Forelimb muscle (tissue), 1 donor: ENCODE measurements at regions not wholly inside any gene's neighbourhood (a gene's known extent, or its start where the extent isn't known, plus 50 kb on each side); places are given as distances from the start of the nearest gene placed in this dataset.

Source experiments
- DNase-seq: peaks from one replicate; pipeline ENCODE4 v3.0.0-alpha.2; 2013; ENCODE audit warnings: low read depth

DNA sequence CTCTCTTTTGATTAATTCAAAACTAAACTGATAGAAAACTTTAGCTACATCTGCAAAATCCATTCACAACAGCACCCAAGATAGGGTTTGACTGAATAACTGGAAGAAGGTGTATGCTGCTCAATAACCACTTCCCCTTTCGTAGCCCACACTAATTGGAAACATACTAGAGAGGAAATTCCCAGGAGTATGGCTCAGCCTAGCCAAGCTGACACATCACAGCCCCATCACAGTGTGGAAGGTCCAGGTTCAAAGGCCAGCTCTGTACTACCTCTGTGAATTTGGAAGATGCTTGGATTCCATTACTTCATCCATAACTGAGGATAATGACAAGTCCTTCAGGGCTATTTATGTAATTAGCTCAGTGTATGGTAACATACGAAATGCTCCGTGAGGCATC lies 185.4 kb downstream of the FBXO15 start:
- DNase-seq: no peak

DNA sequence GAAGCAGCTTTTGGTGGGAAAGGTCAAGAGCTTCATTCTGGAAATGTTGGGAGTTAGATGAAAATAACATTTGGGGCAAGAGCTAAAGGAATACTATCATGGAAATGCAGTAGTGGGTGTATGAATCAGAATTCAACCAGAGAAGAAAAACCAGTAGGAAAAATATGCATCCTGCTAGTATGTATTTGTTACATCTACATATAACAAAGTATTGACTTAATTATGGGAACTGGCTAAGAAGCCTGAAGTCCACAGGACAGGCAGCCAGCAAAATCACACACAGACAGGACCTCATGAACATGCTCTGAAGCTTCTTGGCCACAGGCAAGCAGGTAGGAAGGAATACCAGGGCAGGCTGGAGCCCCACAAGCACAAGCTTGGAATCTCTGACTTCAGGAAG lies 185.8 kb downstream of the FBXO15 start:
- no peak for DNase-seq

DNA sequence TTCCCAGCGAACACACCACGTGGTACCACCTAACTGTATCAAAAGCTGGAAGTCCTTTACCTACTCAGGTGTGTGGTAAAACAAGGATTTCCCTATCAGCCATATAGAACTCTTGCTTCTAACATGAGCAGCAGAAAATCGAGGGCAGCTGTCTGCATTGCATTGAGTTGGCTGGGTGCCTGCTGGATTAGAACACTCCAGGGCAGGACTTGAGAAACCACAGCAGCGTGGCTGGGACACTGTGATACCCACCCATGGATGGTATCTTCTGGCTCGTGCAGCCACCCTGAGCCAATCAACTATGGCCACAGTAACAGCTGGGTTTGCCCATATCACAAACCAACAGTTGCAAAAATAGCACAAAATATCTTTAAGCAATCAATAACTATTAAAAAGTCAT lies 188.3 kb downstream of the FBXO15 start:
- no peak for DNase-seq

DNA sequence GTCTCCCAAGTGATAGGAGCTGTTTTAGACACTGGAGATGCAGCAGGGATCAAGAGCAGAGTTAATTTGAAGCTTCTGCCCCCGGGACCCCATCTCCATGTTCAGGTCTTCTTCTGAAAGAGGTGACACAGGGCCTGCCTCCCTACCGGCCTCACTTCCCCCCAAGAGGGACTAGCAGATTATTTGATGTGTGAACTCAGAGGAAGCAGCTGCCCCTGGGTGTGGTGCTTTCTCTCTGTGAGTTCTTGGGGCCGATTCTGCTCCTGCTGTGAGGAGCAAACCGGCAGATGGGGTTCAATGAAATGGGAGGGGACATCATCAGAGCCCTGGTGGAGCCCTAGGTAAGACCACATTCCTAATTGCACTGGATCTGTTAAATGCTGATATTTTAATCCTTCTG lies 193.4 kb downstream of the FBXO15 start:
- DNase-seq: no peak

DNA sequence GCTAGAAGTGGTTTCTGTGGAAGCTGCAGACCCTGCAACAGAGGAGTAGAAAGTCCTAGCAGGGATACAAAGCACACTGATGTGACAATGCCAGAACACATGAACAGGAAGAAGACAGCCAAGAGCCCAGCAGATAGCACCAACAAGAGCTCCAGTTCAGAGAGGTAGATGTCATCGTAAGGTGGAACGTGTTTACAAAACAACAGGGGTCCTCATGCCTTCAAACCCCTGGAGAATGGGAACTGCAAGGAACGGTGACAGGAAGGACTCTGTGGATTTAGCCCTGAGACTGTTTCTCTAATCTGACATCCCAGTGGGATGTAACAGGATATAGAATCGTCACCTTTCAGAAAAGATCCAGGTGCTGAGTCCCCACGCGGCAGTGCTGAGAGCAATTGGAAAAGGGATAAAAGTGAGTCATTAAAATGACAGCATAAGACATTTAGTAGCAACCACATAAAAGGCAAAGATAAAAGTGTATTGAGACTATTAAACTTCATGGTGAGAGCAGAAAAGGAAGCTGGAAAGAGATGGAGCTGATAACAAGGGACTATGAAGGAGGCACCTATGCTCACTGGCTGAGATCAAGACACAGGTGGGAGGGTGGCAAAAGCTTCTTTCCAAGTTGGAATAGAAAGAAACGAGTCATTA lies 195.2 kb downstream of the FBXO15 start:
- no peak for DNase-seq

DNA sequence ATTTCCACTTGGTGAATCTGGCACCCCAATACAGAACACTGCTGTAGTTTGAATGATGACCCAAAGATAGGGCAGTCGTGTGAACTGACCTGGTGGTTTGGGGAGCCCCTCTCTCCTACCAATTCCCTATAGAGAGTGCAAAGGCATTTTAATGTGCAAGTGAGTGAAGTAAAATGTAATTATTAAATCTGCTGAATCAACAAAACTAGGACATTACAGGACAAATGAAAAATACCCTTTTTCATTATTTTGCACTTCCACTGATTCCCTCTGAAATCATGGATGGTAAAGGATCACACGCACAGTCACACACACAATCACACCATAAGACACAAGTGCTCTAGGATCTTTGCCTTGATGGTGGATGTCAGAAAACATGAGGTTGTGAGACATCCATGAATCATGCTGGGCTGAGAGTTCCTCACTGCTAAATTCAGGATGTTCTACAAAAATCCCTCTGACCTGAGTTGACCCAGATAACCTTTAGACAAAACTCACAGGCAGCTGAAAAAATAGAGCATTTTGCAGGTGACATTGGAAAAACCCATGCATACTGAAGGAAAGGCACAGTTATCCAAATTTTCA lies 197.4 kb downstream of the FBXO15 start:
- DNase-seq: no peak

DNA sequence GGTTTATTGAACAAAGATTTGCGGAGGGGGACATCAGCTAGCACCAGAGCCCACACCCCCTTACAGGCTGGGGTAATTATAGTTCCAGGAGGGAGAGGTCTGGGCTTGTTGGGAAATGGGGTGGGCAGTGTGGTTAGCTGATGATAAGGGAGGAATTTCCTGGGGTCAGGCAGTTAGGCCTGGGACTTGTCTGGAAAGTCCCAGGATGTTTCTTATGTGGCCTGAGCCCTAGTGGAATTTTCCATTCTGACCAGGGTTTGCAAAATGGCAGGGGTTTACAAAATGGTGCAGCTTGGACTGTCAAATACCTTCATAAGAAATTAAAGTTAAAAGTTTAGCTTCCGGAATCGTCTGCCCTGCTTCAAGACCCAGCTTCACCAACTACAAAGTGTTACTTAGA lies 199.1 kb downstream of the FBXO15 start:
- DNase-seq: no peak

DNA sequence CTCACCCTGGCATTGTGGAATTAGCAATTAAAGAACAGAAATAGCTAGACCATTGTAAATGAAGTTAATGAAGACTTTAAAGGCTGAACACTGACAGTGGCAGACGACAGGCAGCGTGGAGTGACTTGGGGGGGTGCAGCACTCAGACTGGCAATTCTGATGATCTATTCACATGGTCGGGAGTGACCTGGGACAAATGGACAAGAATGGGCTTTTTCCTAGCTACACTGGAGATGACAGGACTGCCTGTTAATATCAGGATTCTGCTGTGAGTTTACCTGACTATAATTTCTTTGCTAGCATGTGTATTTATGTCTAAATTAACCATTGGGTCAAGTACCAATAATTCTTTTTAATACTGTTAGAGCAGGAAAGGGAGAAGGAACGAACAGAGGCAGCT lies 199.6 kb downstream of the FBXO15 start:
- no peak for DNase-seq

DNA sequence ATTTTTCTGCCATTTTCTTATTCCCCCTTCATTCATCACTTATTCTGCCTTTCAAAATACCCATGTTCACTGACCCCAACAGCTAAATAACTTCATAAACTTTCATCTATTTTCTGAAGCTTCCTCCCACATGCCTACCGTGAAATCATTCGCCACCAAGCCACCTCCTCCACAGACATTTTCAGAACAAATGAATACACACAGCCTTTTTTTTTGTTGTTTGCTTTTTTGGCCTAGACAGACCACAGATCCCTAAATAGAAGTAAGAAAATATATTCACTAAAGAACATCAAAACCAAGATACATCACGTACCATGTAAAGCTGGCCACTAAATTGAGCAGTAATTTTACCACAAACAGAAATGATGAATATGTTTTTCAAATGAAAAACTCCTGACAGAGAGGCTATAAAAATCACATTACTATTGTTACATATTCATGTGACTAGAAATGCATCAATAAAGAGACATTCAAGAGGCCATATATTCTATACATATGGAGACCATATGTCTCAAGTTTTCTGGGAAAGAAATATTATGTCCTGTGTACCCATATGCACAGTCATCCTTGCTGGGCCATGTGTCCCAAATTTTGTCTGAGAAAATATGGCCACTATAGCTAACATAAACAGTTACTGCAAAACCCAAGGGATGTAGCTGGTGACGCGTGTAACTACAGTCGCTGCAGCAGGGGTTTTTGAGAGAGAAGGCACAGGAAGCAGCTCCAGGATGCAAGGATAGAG lies 200.3 kb downstream of the FBXO15 start:
- DNase-seq: no peak

DNA sequence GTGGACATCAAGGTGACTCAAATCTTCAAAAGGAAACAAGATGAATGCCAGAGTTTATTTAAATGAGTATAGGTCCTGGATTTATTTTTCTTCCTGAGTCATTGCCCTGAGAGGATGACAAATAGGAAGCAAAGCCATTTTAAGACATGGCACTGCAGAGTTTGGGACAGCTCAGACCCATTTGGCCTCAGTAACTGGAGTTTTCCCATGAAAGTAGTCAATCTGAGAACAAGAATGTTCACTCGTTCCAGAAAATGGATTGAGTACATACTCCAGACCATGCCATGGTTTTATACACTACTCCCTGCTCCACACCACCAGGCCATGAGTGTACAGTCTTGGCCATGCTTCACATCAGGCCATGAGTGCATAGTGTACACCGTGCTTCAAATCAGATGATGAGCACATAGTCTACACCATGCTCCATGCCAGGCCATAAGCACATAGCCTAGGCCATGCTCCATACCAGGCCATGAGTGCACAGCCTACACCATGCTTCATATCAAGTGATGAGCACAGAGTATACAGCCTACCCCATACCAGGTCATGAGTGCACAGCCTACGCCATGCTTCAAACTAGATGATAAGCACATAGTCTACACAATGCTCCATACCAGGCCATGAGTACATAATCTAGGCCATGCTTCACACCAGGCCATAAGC lies 202.4 kb downstream of the FBXO15 start:
- DNase-seq: no peak

DNA sequence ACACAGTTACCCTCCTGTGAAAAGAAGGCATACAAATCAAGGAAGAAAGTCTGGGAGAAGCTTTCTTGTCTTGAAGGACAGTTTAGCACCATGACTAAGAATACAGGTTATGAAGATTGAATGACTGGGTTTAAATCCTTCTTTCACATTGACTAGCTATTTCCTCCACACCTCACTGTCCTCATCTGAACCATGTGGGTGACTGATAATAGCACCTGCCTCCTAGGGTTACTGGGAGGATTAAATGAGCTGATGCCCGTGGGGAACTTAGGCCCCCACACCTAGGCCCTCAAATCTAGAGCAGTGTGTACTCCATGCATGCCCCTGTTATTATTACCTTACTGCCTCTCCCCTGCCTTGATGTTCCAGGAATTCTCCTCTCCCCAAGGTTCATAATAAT lies 202.9 kb downstream of the FBXO15 start:
- no peak for DNase-seq

DNA sequence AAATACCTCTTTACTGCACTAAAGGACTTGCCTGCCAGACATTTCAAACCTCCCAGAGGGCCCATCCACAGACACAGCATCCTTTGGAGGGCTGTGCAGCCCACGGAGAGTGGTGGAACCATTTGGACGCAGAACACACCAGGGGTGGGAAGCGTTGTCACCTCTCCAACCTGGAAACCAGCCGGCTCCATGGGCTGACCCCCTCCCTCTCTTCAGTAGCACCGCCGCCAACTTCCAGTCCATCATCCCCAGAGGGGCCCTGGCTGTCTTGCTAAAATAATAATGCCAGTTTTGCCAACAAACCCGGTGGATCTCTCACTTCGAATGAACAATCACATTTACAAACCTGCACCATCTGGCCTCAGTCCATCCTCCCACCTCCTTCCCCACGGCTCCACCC lies 203.9 kb downstream of the FBXO15 start:
- no peak for DNase-seq

DNA sequence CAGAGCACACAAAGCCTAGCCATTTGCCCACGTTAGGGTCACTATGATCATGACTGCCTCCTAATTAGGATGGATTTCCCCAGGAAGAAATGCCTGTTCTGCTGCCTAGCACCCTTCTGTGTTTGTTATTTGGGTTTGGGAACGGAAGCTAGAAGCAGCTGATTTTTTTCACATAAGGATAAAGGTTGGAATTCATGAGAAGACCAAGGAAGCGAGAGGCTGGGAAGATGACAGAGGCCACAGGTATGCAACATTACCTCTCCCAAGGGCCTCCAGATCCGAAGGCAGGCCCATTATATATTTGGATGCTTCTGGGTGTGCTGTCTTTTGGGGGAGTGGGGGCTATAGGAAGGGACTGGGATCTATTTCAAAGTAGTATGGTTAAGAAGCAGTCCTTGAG lies 204.7 kb downstream of the FBXO15 start:
- no peak for DNase-seq

DNA sequence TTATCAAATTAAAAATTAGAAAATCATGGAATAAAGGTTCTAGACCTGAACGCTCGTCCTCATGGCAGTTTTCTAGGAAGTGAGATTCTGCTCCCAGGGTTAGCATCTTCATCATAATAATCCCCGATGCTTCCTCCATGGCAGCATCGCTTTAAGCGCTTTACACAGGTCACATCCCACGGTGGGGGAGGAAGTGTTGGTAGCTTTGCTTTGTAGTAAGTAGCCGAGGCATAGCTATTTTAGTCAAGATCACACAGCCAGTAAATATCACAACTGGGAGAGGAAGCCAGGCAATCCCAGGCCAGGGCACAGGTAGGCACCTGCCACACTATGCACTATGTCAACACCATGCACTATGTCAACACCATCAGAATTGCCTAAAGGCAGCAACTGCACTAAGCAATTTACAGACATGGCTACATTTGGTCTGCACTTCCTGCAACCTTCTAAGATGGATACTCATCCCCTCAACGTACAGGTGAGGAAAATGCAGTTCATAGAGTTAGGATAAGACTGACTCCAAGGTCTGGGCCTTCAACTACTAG lies 205.5 kb downstream of the FBXO15 start:
- DNase-seq: no peak

DNA sequence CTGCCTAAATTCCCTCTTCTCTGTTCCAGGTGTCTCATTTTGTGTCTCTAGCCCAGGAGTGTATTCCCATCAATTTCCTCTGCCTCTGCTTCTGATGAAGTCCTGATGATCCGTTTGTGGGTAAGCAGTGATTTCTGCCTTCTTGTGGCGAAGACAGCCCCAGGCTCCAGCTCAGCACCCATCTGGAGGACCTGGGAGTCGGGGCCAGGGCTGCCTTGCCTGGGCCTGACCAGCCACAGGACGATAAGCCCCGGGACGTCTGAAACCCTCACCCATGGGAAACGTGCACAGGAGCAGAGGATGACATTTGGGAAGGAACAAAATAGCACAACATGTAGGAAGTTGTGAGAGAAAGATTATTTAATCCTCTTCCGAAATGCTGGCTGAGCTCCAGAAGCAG lies 206.9 kb downstream of the FBXO15 start:
- no peak for DNase-seq

DNA sequence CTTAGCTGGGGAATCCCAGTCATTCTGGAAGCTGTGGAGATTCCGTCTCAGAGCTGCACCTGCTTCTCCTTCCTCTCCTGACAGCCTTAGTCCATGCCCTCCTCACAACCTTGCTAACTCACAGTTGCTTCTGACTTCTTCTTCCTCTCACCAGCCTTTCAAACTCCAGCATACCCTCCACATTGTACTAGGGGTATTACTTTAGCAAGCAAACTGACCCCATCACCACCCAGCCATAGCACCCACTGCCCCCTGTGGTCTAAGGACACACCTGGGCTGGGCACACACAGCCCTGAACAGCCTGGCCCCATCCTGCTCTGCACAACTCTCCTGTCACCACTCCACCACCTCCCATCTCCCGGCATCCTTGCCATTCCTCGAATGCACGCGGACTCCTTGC lies 208.2 kb downstream of the FBXO15 start:
- no peak for DNase-seq

DNA sequence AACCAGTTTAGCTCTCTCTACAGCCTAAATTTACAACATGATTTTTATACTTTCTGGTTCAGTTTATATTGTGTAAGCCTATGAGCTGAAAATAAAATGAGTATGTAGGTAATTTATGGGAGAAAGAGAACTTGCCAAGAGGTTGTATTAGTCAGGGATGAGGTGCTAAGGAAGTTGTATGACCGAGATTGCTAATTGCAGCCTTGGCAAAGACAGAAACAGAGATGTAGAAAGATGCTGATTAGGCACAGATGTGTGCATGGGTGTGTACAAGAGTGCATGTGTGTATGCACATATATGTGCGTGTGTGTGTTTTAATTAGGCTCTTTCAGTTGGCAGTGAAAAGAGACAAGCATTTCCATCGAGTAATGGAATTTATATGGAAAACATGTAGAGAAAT lies 213.9 kb downstream of the FBXO15 start:
- no peak for DNase-seq

DNA sequence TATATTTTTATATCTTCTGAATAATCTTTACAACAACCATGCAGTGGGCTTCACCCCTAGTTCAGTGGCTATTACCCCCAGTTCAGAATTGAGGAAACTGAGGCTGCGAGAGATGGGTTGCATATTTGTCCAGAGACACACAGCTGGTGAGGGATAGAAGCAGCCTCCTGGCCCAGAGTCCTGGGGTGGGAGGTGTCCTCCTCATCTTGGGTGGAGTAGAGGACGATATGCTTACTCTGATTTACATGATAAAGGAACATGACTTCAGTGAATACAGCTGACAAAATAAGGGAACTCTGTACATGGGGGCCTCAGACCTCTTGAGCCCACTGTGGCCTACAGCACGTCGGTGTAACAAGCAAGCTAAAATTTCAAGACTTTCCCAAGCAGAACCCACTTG lies 214.7 kb downstream of the FBXO15 start:
- no peak for DNase-seq

DNA sequence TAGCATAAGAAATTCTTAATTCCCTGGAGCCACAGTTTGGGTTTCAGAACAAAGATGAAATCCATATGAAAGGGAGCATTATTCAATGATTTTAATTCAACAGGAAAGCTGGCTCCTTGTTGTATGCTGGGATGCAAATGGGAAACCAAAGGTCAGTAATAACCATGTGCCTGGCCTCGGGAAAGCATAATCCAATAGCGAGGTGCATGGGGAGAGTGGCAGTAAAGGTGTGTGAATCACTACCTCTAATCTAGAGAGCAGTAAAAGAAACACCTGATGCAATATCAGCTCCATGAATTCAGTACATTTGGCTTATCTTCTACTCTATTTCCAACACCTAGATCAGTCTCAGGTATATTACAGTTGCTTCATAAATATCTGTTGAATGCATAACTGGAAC lies 220.1 kb downstream of the FBXO15 start:
- no peak for DNase-seq

DNA sequence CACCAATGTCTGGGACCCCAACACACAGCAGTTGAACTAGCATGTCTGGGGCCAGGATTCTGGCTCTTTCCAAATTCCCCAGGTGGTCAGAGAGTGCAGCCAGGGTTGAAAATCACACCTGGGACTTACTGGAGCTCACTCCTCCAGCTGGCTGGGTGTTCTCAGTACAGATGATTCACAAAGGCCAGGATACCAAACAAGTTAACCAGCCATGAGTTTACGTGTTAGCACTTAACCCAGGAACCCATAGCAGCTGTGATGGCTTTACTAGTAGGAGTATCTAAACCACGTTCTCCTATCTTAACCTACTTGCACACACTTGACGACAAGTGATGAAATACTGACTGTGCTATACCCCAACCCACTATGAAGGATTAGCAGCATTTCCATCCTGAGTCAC lies 222.8 kb downstream of the FBXO15 start:
- no peak for DNase-seq

DNA sequence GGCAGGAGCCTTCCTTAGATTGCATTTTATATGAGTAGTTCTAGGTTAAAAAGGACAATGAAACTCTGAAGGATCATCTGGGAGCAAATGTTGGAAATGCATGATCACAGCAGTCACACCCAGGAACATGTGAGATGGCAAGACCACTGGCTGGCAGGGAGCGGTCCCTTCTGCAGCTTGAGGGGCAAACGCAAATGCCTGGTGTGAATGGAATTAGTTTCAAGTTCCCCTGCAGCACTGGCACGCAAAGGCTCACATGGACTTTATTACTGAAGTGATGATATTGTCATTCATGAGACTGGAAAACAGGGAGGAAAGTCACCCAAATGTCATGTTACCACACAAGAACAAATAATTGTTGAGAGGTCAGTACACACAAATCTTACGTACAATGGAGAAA lies 223.3 kb downstream of the FBXO15 start:
- DNase-seq: no peak

DNA sequence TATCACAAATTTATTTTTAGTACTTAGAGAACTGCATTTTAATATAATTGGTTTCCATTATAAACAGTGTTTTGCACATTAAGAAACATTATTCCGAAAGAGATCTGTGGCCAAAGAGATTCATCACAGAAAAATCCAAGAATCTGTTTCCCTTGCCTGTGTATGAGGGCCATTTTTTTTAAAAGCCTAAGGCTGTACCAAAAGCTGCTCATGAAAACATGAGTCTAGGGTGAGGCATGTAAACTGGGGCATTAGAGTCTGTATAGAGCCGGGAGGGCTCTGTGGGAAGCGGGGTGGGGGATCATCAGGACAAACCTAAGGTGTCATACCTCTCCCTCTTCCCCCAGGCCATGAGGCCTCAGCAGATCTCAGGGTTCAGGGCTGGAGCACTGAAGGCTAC lies 223.8 kb downstream of the FBXO15 start:
- no peak for DNase-seq

DNA sequence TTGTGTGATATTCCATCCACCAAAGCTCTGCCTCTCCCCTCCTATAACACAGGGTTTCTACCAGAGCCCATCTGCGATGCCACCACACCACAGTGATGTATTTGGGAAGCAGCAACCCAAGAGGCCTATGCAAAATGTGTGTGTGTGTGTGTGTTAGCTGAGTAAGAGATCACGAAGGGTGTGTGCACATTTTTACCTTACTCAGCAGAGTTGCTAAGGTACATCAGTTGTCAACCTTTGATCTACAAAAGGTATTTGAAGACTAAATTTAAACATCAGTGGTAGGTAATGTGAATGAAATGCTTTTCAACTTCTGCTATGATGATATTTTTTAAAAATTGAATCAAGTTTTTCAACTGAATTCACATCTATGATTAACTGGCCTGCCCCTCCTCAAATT lies 227.6 kb downstream of the FBXO15 start:
- DNase-seq: no peak
